WTC11 (cell line): ENCODE measurements at regions not wholly inside any gene's neighbourhood (a gene's known extent, or its start where the extent isn't known, plus 50 kb on each side); places are given as distances from the start of the nearest gene placed in this dataset.

Experiments
- ARID4B ChIP-seq: sonication (generic); formaldehyde crosslinking; IDR thresholded peaks from 2 replicates; pipeline ENCODE4 v1.8.0; 2023; ENCODE audit warnings: missing genetic modification reagents, mild to moderate bottlenecking, borderline replicate concordance
- ATF2 ChIP-seq: sonication (generic); formaldehyde crosslinking; IDR thresholded peaks from 2 replicates; pipeline ENCODE4 v1.8.1; 2022; ENCODE audit warnings: low read depth, missing genetic modification reagents, borderline replicate concordance
- CTCF ChIP-seq: fragments of 200-600 bp; IDR thresholded peaks from 2 replicates; pipeline ENCODE4 v1.8.0; 2022; ENCODE audit warnings: antibody characterized with exemption
- ETV6 ChIP-seq: sonication (generic); formaldehyde crosslinking; IDR thresholded peaks from 2 replicates; pipeline ENCODE4 v1.8.1; 2022; ENCODE audit warnings: mild to moderate bottlenecking, missing genetic modification reagents
- OVOL2 ChIP-seq: fragments of 250-450 bp; sonication (Bioruptor Pico); IDR thresholded peaks from 2 replicates; pipeline ENCODE4 v1.9.0; 2021; ENCODE audit warnings: mild to moderate bottlenecking, borderline replicate concordance
- SP1 ChIP-seq: sonication (generic); formaldehyde crosslinking; conservative IDR thresholded peaks from 2 replicates; pipeline ENCODE4 v1.8.1; 2022; ENCODE audit warnings: missing genetic modification reagents
- STAT6 ChIP-seq: sonication (generic); formaldehyde crosslinking; conservative IDR thresholded peaks from 2 replicates; pipeline ENCODE4 v1.8.1; 2023; ENCODE audit warnings: mild to moderate bottlenecking, low read depth, missing genetic modification reagents, moderate library complexity
- TEAD4 ChIP-seq: sonication (generic); formaldehyde crosslinking; IDR thresholded peaks from 2 replicates; pipeline ENCODE4 v1.8.0; 2022; ENCODE audit warnings: mild to moderate bottlenecking, missing genetic modification reagents
- USF1 ChIP-seq: sonication (generic); formaldehyde crosslinking; IDR thresholded peaks from 2 replicates; pipeline ENCODE4 v1.8.0; 2022; ENCODE audit warnings: mild to moderate bottlenecking, missing genetic modification reagents
- USF2 ChIP-seq: sonication (generic); formaldehyde crosslinking; IDR thresholded peaks from 2 replicates; pipeline ENCODE4 v1.8.1; 2023; ENCODE audit warnings: mild to moderate bottlenecking, missing genetic modification reagents, moderate library complexity
- ZBTB21 ChIP-seq: sonication (generic); formaldehyde crosslinking; IDR thresholded peaks from 2 replicates; pipeline ENCODE4 v1.8.1; 2023; ENCODE audit warnings: mild to moderate bottlenecking, missing genetic modification reagents, borderline replicate concordance
- ZNF263 ChIP-seq: sonication (generic); formaldehyde crosslinking; IDR thresholded peaks from 2 replicates; pipeline ENCODE4 v1.8.1; 2022; ENCODE audit warnings: low read depth, mild to moderate bottlenecking, moderate library complexity, missing genetic modification reagents

- TF ChIP-seq ZBTB21 (CRISPR knock-in tag) (no peak), CTCF (no peak), ATF2 (CRISPR knock-in tag) (no peak), OVOL2 (no peak), TEAD4 (CRISPR knock-in tag) (no peak), USF1 (CRISPR knock-in tag) (no peak), STAT6 (CRISPR knock-in tag) (no peak), USF2 (no peak), ARID4B (CRISPR knock-in tag) (no peak), ETV6 (CRISPR knock-in tag) (no peak), ZNF263 (CRISPR knock-in tag) (no peak), SP1 (CRISPR knock-in tag) (no peak)
These were observed 311.2 kb upstream of the HDAC4 start for GRCh38 chr2:239711911-239712570.
